ENCODE measurements at regions not wholly inside any gene's neighbourhood (a gene's known extent, or its start where the extent isn't known, plus 50 kb on each side); places are given as distances from the start of the nearest gene placed in this dataset.

GRCh38 chr1:105655032-105655431 is 1401.4 kb upstream of the PRMT6 start:
- H3K27me3 Mint-ChIP-seq = no peaks in the 10 kb centered on the region
- no peak for DNase-seq
- no peak overlapping the region for H3K4me2 ChIP-seq (replicated peaks; ENCODE audit: low read depth, low read length, poor library complexity, severe bottlenecking)
- H3K4me1 Mint-ChIP-seq = no peaks in the 10 kb centered on the region
- 89% methylated on average over 4 of the region's 4 CpGs for WGBS (ENCODE audit: insufficient coverage)
- no peak overlapping the region for H3K4me3 ChIP-seq (ENCODE audit: control extremely low read depth in 1 of 5, extremely low read depth in 1 of 5, insufficient read depth in 1 of 5, low read depth in 2 of 5, low read length in 4 of 5)
- CTCF ChIA-PET = no interaction called here
- no peaks in the 10 kb centered on the region for H3K36me3 ChIP-seq (replicated peaks in 1 of 2; ENCODE audit: control extremely low read depth in 1 of 2, control insufficient read depth in 1 of 2, extremely low read depth in 1 of 2, insufficient read depth in 2 of 2, low read length in 1 of 2)
- H3K4me3 Mint-ChIP-seq = no peak overlapping the region
- H4K20me1 ChIP-seq (ENCODE audit: control insufficient read depth, insufficient read depth, low read length, poor library complexity, severe bottlenecking) = no peaks in the 10 kb centered on the region
- H3K9me3 ChIP-seq (ENCODE audit: control extremely low read depth in 1 of 3, control insufficient read depth in 2 of 3, insufficient read depth in 1 of 3, low read length in 2 of 3) = no peaks in the 10 kb centered on the region
- no peak overlapping the region for H3K27ac Mint-ChIP-seq
- TF ChIP-seq CTCF (IDR thresholded peaks at IDR 0.05) (no peak), EZH2 (IDR thresholded peaks at IDR 0.05; ENCODE audit: borderline replicate concordance, insufficient read depth, low read depth, low read length, poor library complexity, severe bottlenecking) (no peak)
- no peak for ATAC-seq (ENCODE audit: low read depth)
- H3K4me1 ChIP-seq (ENCODE audit: control insufficient read depth in 2 of 2, insufficient read depth in 2 of 2, low read length in 2 of 2) = no peaks in the 10 kb centered on the region
- POLR2A ChIA-PET = no interaction called here
- H3K27ac ChIP-seq (ENCODE audit: low read length in 2 of 2) = no peak overlapping the region
- H3K9ac ChIP-seq (ENCODE audit: low read length) = no peak overlapping the region
- no peaks in the 10 kb centered on the region for H3K9me3 Mint-ChIP-seq (ENCODE audit: insufficient read depth)
- no peaks in the 10 kb centered on the region for H3K79me2 ChIP-seq (ENCODE audit: control insufficient read depth, insufficient read depth, low read length)
- H3K27me3 ChIP-seq (replicated peaks in 1 of 4; ENCODE audit: control extremely low read depth in 1 of 4, control insufficient read depth in 3 of 4, insufficient read depth in 4 of 4, low read length in 3 of 4) = no peaks in the 10 kb centered on the region
- H2AFZ ChIP-seq (ENCODE audit: insufficient read depth, low read depth, low read length, poor library complexity, severe bottlenecking) = no peak overlapping the region
- intact Hi-C loops (cut with micrococcal nuclease) = no loop called here

DNA sequence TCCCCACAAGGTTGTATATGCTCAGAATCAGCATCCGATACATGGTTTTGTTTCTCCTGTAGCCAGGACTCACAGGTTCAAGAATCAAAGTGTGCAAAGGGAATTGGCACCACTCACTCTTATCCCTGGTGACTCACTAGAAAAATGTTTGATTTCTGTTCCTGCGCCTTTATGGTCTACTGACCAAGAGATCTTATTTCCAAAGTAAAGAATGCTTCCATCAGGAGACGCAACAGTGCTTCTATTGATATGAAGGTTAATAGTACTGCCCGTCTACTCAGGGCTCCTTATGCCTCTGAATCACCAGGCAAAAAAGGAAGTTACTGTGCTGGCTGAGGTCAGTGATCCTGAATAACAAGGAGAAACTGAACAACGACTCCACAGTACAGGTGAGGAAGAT is 1392.0 kb upstream of the PRMT6 start:
- no peaks in the 10 kb centered on the region for H3K9me3 Mint-ChIP-seq (ENCODE audit: insufficient read depth)
- CTCF ChIA-PET = no interaction called here
- no peak for DNase-seq

More for the DNA sequence above, 1392.0 kb upstream of the PRMT6 start:
- Histone ChIP-seq H2AFZ (ENCODE audit: insufficient read depth, low read depth, low read length, poor library complexity, severe bottlenecking) (no peak overlapping the region), H3K27me3 (replicated peaks in 1 of 4; ENCODE audit: control extremely low read depth in 1 of 4, control insufficient read depth in 3 of 4, insufficient read depth in 4 of 4, low read length in 3 of 4) (no peaks in the 10 kb centered on the region), H3K4me1 (ENCODE audit: control insufficient read depth in 2 of 2, insufficient read depth in 2 of 2, low read length in 2 of 2) (no peaks in the 10 kb centered on the region), H3K27ac (ENCODE audit: low read length in 2 of 2) (no peak overlapping the region), H3K9ac (ENCODE audit: low read length) (no peak overlapping the region), H3K4me3 (ENCODE audit: control extremely low read depth in 1 of 5, extremely low read depth in 1 of 5, insufficient read depth in 1 of 5, low read depth in 2 of 5, low read length in 4 of 5) (no peak overlapping the region), H3K4me2 (replicated peaks; ENCODE audit: low read depth, low read length, poor library complexity, severe bottlenecking) (no peak overlapping the region), H3K9me3 (ENCODE audit: control extremely low read depth in 1 of 3, control insufficient read depth in 2 of 3, insufficient read depth in 1 of 3, low read length in 2 of 3) (no peaks in the 10 kb centered on the region), H4K20me1 (ENCODE audit: control insufficient read depth, insufficient read depth, low read length, poor library complexity, severe bottlenecking) (no peaks in the 10 kb centered on the region), H3K36me3 (replicated peaks in 1 of 2; ENCODE audit: control extremely low read depth in 1 of 2, control insufficient read depth in 1 of 2, extremely low read depth in 1 of 2, insufficient read depth in 2 of 2, low read length in 1 of 2) (no peaks in the 10 kb centered on the region), H3K79me2 (ENCODE audit: control insufficient read depth, insufficient read depth, low read length) (no peaks in the 10 kb centered on the region)
- Mint-ChIP-seq H3K4me1 (no peaks in the 10 kb centered on the region), H3K27ac (no peak overlapping the region), H3K4me3 (no peak overlapping the region), H3K27me3 (no peaks in the 10 kb centered on the region)
- intact Hi-C loops (cut with micrococcal nuclease) = no loop called here
- POLR2A ChIA-PET = no interaction called here
- ATAC-seq (ENCODE audit: low read depth) = no peak
- 90% methylated on average over 1 of the region's 5 CpGs for WGBS (ENCODE audit: insufficient coverage)
- TF ChIP-seq CTCF (IDR thresholded peaks at IDR 0.05) = no peak
- no peak for TF ChIP-seq EZH2 (IDR thresholded peaks at IDR 0.05; ENCODE audit: borderline replicate concordance, insufficient read depth, low read depth, low read length, poor library complexity, severe bottlenecking)
